ENCODE measurements at regions not wholly inside any gene's neighbourhood (a gene's known extent, or its start where the extent isn't known, plus 50 kb on each side); places are given as distances from the start of the nearest gene placed in this dataset.

GRCh38 chr13:22189176-22190048, 518.5 kb downstream of the FGF9 start:
- CTCF ChIA-PET, result no interaction called here
- no TSS peak for BruUV-seq (replicated peaks)
- Histone ChIP-seq H3K9me2 (ENCODE audit: insufficient read depth) (no peaks in the 10 kb centered on the region), H3K4me2 (ENCODE audit: low read length) (no peak overlapping the region), H3K9me3 (ENCODE audit: control insufficient read depth in 1 of 2, insufficient read depth in 1 of 2, low read depth in 1 of 2, low read length in 2 of 2) (no peaks in the 10 kb centered on the region), H3K4me3 (replicated peaks in 1 of 2; ENCODE audit: low read depth in 1 of 2, low read length in 2 of 2) (no peak overlapping the region), H2AFZ (ENCODE audit: low read depth, low read length, poor library complexity, severe bottlenecking) (no peak overlapping the region), H4K20me1 (ENCODE audit: insufficient read depth) (no peaks in the 10 kb centered on the region), H3K36me3 (ENCODE audit: control insufficient read depth in 1 of 2, insufficient read depth in 2 of 2, low read length in 2 of 2) (no peaks in the 10 kb centered on the region), H3K4me1 (ENCODE audit: control insufficient read depth in 1 of 2, insufficient read depth in 2 of 2, low read length in 2 of 2) (no peaks in the 10 kb centered on the region), H3K79me2 (ENCODE audit: insufficient read depth, low read length) (no peaks in the 10 kb centered on the region), H3K9ac (ENCODE audit: low read length) (no peak overlapping the region), H3K27ac (ENCODE audit: low read depth, low read length) (no peak overlapping the region), H3K27me3 (ENCODE audit: insufficient read depth, low read length) (no peaks in the 10 kb centered on the region)
- DNase-seq (ENCODE audit: low read depth, low spot score) (no peak), ATAC-seq (no peak)
- no peak for TF ChIP-seq JUND (IDR thresholded peaks at IDR 0.05)
- no peak for TF ChIP-seq POLR2AphosphoS5 (IDR thresholded peaks at IDR 0.05; ENCODE audit: low read depth, low read length)
- TF ChIP-seq TCF7L2 (IDR thresholded peaks at IDR 0.05; ENCODE audit: borderline replicate concordance, extremely low read depth, insufficient read depth, insufficient read length), result no peak
- no peak for TF ChIP-seq ZNF274 (IDR thresholded peaks at IDR 0.05; ENCODE audit: low read depth, low read length)
- no peak for TF ChIP-seq ZBTB33 (IDR thresholded peaks at IDR 0.05; ENCODE audit: extremely low read depth, insufficient replicate concordance, low read length)
- no peak for TF ChIP-seq EGR1 (IDR thresholded peaks at IDR 0.05; ENCODE audit: low read depth)
- RAD21 ChIA-PET (ENCODE audit: low non-redundant PET in 1 of 2, low total read pairs in 2 of 2, uncharacterized antibody in 2 of 2, unreplicated experiment in 2 of 2), result no interaction called here
- intact Hi-C loops (cut with micrococcal nuclease), result loop anchor here (10.0 kb wide), 1 partner anchor 555 kb away; no protein-coding TSS in a partner anchor
- POLR2A ChIA-PET, result no interaction called here

Measured in HCT116 (cell line).